HL-60/S4 (cell line): ENCODE measurements at regions not wholly inside any gene's neighbourhood (a gene's known extent, or its start where the extent isn't known, plus 50 kb on each side); places are given as distances from the start of the nearest gene placed in this dataset.

Experiments
- in situ Hi-C: fragments of 300-500 bp; cut with MboI; formaldehyde crosslinking; loops from 2 replicates; pipeline ENCODE4 v1.14.3; 2022; ENCODE audit warnings: low sequenced_read_pairs

DNA sequence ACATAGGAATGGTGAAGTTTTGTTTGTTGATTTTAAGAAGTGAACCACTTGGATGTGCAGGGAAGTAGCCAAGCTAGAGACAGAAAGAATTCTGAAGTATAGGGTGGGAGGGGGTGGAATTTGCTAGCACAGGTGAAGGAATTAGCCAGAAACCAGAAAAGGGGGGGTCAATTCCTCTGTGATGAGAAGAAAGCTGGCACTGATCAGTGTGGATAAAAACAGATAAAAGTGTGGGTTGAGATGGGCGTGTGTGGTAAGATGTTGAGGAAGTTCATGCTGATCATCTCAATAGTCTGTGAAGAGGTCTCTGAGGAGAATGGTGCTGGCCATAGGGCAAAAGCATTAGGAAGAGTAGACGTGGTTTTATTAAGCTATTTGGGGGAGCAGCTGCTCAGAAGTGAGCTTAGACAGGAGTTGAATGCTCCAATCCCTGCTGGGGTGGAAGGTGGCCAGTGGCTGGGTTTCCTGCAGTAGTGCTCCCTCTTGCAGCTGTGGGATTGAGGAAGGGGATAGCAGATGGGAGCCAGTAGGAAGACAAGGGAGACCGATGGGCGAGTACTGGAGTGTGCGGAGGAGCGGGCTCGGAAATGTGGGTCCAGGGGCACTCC lies 88.7 kb upstream of the ELL2 start:
- in situ Hi-C loops, result no loop called here

DNA sequence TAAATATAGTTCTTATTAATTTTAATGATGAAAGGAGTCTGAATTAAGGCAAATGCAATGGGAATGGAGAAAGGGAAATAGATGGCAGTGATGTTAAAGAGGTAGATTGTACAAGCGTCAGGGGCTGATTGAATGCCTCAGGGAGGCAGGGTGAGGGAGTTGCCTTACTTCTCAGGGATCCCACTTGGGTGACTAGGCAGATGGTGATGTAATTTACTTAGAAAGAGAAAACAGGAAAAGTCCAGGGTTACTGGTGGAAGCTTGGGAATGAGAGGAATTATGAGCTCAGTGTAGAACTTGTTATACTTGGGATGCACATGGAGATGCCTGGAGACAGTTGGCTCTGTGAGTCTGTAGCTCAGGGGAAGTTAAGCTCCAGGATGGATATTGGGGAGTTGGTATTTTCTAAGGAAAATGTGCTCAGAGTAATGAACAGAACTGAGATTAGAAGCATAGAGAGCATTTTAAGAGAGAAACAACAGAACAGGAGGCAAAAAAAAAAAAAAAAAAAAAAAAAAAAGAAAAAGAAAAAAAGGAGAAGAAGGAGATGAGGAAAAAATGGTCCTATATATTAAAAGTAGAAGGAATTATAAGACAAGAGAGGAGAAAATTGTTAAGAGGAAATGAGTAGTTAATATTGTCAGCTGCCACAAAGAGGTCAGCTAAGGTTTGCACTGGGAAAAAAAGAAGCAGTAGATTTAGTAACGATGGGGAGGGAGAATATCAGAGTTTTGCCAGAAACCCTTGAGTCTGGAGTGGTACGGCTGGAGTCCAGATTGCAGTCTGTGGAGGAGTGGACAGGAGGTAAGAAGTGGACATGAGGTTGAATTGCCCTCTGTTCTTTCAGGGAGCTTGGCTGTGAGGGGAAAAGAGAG lies 88.0 kb upstream of the ELL2 start:
- in situ Hi-C loops, result no loop called here

GRCh38 chr5:96048763-96049162 lies 87.1 kb upstream of the ELL2 start:
- in situ Hi-C loops, result no loop called here

- in situ Hi-C loops, result no loop called here
Measured at GRCh38 chr5:96045888-96046287, 84.2 kb upstream of the ELL2 start.

DNA sequence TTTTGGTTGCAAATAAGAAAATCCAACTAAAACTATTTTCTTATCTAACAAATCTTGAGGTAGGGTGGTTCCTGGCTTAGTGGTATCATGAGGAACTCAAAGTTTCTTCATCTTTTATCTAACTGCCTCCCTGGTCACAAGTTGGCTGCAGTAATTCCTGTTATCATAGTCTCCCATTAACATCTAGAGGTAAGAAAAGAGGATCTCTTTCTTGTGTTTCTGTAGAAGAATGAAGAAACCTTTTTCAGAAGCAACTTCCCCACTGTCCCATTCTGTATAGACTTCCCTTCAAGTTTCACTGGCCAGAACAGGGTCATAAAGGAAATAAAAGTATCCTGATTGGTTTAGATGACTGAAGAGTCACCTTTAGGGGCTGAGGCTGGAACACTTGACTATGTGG lies 81.8 kb upstream of the ELL2 start:
- in situ Hi-C loops, result no loop called here

DNA sequence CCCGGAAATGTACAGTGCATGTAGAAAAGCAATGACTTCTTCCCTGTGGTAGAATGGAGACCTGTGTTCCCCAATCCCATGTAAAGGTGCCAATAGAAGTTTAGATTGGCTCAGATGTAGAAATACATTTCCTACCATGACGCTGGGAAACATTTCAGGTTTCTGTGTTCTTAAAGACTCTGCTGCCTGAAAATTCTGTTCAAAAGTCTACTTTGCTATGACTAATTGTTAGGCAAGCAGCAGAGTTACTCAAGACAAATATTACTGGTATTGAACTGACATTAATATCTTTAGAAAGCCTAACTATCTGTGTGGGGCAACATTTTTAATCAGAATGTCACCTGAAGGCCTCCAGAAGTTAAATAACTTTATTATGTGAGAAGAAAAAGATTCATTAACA lies 75.5 kb upstream of the ELL2 start:
- in situ Hi-C loops, result no loop called here

DNA sequence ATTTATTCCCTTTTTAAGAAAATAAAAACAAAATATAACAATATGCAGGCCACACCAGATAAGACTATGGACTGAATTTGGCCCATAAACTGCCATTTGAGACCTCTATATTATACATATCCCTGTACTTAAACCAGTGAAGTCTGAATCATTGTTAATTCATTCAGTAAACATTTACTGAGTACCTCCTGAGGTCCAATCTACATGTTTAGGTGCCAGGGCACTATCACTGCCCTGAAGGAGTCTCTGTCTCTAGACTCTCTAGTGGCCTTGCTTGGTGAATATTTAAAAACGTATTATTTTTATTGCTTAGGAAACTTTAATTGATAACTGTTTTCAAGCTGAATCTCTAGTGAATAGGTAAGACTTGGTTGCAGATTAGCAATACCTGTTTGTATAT lies 74.7 kb upstream of the ELL2 start:
- in situ Hi-C loops, result no loop called here

GRCh38 chr5:96035796-96036195 lies 74.1 kb upstream of the ELL2 start:
- in situ Hi-C loops, result no loop called here

DNA sequence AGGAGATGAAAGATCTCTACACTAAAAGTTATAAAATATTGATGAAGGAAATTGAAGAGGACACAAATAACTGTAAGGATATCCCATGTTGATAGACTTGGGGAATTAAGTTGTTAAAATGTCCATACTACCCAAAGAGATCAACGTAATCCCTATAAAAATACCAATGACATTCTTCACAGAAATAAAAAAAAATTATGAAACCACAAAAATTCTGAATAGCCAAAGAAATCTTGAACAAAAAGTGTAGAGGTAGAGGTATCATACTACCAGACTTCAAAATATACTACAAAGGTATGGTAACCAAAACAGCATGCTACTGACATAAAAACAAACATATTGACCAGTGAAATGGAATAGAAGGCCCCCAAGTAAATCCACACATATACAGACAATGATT lies 71.5 kb upstream of the ELL2 start:
- in situ Hi-C loops, result no loop called here

DNA sequence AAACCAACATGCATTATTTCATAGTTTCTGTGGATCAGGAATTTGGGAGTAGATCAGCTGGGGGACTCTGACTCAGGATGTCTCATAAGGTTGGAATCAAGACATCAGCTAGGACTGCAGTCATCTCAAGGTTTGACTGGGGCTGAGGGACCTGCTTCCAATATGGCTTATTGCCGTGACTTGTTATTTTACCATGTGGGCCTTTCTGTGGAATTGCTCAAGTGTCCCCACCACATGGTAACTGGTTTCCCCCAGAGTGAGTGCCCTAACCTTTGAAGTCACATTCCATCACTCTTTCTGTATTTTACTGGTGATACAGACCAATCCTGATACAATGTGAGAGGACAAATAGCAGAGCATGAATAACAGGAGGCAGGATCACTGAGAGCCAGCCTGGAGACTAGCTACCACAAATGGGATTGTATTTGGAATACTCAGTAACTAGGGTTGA lies 70.2 kb upstream of the ELL2 start:
- in situ Hi-C loops, result no loop called here

DNA sequence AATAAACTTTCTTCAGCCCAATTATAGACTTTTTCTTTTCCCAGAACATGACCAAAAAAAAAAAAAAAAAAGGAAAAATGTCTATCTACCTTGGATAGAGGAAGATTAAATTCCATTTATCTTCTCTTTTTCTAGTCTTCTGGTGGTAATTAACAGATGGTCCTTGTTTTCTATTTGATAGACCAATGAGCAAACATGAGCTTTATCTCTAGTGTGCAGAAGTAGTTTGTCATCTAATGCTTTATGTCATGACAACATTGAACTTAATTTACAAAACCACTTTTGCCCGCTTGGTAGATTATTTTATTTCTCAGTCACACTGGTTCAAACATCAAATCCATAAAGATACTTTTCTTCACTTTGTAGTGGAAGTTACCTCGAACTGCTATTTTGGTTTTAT lies 69.5 kb upstream of the ELL2 start:
- in situ Hi-C loops, result no loop called here

GRCh38 chr5:96026406-96027041 lies 64.9 kb upstream of the ELL2 start:
- in situ Hi-C loops, result no loop called here

- in situ Hi-C loops, result no loop called here
Measured at GRCh38 chr5:96024683-96025475, 63.2 kb upstream of the ELL2 start.

- in situ Hi-C loops, result no loop called here
Measured at GRCh38 chr5:96023518-96023917, 61.9 kb upstream of the ELL2 start.

GRCh38 chr5:96022971-96023370 lies 61.3 kb upstream of the ELL2 start:
- in situ Hi-C loops, result no loop called here

- in situ Hi-C loops, result no loop called here
Measured at GRCh38 chr5:96017951-96018350, 56.3 kb upstream of the ELL2 start.

DNA sequence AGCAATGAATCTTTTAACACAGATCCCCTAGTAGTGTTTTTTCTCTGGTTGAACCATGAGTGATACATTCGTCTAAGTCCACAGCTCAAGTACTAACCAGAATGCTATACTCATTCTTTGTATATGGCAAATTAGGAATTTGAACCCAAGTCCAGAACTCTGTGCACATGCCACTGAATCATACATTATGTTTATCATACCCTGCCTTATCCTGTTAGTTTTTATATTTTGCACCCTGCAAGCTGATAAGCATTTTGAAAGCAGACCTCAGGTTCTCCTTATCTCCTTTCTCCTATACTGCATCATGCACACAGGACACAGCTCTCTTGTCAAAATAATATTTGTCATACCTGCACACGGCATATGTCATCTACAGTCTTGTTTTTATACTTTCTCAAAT lies 54.6 kb upstream of the ELL2 start:
- in situ Hi-C loops, result no loop called here

GRCh38 chr5:96015709-96016108 lies 54.1 kb upstream of the ELL2 start:
- in situ Hi-C loops, result no loop called here

DNA sequence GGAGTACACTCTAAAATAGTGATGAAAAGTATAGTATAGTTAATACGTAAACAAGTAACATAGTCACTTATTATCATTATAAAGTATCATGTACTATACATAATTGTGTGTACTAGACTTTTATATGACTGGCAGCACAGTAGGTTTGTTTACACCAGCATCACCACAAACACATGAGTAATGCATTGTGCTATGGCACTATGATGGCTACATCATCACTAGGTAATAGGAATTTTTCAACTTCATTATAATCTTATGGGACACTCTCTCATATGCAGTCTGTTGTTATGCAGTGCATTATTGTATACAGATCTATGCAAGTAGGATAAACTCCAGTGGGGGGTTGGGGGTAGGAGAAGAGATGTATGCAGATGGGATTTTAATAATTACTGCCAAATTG lies 52.7 kb upstream of the ELL2 start:
- in situ Hi-C loops, result no loop called here

DNA sequence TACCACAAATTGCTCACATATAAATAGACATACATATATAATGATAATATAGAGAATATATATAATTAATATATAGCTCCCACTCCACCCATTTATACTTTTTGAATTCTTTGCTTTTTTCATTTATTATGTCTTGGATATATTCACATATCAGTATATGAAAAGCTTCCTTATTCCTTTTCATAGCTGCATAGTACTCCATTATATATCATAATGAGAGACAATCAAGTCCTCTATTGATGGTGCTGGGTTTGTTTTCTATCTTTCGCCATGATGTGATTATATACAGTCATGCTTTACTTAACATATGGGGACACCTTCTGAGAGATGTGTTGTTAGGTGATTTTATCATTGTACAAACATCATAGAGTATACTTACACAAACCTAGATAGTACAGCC lies 51.6 kb upstream of the ELL2 start:
- in situ Hi-C loops, result no loop called here

DNA sequence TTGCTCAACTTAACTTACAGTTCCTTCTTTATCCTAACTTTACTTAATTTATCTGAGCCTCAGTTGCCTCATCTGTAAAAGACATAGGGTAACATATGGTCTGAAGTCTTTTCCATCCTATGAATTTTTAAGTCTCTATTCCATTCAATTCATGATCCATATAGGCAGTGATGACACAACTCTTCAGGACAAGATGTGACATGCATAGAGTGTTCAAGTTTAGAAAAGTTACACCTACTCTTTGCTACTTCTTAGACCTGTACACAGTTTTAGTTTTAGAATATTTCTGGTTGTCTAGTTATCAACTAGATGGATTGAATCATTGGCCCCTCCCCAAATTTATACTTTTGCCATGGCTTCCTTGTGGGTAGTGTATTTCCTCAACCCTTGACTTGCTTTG lies 50.7 kb upstream of the ELL2 start:
- in situ Hi-C loops, result no loop called here
